ENCODE measurements at regions not wholly inside any gene's neighbourhood (a gene's known extent, or its start where the extent isn't known, plus 50 kb on each side); places are given as distances from the start of the nearest gene placed in this dataset.

DNA sequence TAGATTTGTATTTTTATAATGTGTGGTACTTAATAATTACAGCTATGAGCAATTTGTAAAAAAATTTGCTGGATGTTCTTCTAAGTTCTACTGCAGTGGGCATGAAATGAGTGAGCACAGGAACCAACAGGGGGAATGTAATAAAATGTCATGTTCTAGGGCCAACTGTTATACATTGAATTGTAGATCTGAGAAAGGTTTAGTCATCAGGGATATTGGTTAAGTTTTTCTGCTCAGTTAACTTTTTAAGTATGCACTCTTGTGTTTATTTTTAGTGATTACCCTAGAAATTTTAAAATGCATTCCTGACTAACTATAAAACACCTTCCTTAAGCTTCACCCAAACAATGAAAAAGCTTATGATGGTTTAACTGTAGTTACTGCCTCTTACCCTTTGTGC lies 101.8 kb downstream of the CAND1 start:
- DNase-seq (ENCODE audit: low spot score), result no peak

DNA sequence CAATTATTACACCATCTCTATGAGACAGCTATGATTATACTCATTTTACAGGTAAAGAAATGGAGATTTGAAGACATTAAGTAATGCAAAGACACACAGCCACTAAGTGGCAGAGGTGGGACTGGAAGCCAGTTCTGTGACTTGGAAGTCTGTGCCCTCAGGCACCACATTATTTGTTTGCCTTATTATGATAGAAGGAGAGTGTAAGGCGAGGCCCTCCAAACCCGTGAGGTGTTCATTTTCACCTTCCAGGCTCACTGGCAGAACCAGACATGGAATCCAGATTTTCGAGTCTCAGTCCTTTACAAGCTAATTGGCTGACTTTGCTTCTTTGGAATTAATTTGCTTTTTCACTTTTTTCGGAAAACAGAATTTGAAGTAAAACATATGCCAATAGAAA lies 107.9 kb downstream of the CAND1 start:
- DNase-seq (ENCODE audit: low spot score), result no peak

DNA sequence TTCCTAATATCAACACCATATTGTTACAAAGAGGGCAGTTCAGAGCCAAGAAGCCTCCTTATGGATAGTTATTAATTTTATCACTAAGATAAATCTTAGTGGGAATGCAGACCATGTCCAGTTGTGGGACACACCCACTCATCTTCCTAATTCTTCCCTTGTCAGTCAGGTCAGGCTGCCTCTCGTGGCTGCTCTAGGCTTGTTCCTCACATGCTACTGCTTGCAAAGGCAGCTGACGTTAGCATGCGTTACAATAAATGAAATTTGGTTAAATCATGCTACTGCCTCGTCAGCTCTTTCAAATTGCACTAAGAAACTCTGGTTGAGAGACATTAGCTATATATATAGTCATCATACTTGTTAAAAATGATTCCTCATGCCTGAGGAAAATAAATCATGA lies 108.4 kb downstream of the CAND1 start:
- DNase-seq (ENCODE audit: low spot score), result no peak

DNA sequence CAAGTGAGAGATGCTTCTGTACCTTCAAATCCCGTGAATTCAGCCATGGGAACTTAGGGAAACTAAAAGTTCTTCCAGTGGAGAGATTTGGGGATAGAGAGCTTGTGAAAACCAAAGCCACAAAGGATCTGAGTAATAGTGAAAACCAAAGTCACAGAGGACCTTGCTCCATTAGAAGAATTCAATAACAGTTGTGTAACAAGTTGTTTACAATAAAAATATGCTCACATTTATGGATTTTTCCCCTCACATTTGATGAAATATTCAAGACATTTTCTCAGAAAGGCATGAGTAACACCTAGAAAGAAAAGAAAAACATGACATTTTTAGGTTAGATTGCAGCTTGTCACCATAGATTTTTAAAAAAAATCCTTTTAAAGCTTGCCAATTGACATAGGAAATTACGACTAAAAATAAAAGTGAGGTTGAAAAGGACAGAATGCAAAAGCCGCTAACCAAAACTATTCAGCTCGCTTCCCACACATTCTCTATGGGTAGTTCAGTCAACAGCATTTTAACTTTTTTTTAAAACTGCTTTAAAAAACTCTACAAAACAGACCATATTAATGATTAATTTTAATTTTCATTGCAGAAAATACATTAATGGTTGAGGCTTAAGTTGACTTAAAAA lies 113.2 kb downstream of the CAND1 start:
- no peak for DNase-seq (ENCODE audit: low spot score)

DNA sequence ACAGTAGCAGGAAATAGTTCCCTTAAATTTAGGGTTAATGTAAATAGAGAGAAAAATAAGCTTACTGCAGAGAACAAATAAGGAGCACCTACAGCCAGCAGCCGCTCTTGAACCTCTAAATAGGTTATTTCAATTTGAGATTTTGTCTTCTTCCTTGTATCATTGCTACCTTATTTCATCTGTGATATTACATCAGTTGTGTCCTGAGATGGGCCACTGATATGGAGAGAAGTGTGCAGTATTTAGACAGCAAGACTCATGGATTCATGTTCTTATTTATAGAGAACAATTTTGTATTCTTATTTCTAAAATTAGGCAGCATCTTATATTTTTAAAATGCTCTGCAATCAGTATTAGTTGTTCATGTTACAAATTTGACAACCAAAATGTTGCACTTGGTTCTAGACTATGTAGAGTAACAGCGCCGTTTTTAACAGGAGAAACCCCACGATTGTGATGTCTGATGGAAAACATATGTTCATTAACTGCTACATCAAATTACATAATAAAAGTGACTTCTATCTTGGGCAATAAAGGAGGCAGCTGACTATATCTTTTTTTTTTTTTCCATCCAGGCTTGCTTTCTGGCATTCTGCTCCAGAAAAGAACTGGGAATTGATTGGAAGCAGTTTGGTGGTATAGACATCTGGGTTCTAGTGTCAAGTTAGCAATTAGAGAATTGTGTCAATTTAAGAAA lies 117.9 kb downstream of the CAND1 start:
- no peak for DNase-seq (ENCODE audit: low spot score)

DNA sequence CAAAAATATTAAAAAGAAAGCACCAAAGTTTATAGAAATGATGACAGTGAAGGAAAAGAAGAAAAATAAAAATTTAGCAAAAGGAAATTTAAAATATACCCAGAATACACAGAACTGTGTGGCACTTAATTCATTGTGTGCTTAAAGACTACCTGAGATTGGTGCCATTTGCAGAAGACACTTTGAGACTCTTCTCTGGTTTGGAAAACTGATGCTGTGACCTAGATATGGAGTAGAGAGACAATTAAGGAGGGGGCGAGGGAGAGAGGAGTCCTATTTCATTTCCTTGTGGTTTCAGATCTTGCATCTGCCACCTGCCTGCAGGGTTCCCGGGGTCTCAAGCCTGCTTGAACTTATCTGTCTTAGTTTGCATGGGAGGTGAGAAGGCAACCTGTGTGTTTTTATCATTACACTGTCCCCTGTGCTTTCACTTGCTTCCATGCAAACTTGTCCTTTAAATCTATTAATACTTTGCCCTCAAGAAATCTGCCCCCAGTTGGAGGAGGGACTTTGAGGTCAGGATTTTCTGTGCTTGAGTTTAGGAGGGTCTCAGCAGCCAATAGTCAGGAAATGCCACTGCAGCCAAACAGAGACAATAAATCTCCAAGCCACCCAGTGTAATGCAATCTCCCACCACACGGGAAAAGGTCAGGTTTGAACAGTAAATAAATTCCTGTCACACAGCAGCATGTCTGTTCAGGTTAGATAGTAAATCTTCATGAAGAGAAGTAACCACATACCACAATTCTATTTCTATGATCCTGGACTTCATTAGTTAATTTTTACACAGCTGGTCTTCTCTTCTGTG lies 119.4 kb downstream of the CAND1 start:
- no peak for DNase-seq (ENCODE audit: low spot score)

DNA sequence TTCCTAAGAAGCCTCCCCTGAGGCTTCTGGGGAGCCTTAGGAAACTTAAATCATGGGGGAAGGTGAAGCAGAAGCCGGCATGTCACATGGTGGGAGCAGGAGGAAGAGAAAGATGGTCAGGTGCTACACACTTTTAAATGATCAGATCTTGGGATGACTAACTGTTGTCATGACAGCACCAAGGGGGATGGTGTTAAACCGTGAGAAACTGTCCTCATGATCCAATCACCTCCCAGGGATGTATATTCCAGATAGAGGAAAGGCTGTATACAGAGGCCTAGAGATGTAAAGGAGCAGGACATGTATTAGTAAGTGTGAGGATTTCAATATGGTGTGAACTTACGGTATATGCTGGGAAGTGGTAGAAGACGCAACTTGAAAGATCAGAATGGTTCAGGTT lies 121.1 kb downstream of the CAND1 start:
- DNase-seq (ENCODE audit: low spot score), result no peak

DNA sequence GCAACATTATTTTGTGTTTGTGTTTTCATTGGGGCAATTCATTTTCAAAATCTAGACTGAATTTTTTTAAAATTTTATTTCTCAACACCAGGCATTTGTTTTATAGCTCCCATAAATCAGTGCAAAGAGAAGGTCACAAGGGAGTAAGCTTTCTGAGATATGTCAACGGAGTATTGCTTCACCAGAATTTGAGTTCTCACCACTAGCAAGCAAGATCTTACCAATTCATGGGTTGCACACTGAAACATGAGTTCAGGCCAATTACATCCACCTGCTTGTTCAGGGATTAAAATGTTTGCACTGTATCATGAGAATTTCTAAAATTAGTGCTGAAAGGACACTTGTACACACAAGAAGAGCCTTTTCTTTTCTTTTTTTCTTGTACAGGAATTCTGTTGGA lies 121.9 kb downstream of the CAND1 start:
- DNase-seq (ENCODE audit: low spot score), result no peak

DNA sequence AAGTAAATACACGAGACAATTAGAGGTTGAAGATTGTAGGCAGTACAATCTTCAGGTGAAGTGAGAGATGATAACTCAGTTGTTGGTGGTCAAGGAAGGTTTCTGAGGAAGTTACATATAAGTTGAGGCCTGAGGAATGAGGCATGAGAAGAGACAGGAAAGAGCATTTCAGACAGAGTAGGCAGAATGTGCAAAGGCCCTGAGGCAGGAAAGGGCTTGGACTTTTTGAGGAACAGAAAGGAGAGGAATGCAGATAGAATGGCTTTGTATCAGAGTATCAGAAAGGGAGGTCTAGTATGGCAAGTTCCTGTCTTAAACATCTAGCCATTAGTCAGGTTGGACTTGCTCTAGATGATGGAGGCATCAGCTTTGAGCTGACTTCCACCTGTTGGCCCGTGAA lies 122.5 kb downstream of the CAND1 start:
- DNase-seq (ENCODE audit: low spot score), result no peak

DNA sequence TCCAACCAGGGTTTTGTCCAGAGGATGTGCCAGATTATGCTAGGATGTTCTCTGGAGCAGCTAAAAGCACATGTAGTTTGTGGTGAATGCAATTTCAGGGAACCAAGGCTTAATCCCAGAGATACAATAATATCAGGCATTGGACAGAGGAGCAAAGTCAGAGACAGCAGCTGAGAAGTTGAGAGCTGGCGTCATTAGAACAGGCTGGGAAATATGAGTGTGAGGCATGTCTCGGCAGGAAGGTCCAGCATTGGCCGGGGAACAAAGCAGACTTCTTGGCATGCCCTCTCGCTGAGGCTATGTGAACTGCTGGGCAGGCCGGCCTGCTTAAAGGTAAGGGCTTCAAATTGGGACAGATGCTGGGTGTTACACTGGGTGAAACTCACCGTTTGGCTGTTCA lies 125.4 kb downstream of the CAND1 start:
- DNase-seq (ENCODE audit: low spot score), result no peak

DNA sequence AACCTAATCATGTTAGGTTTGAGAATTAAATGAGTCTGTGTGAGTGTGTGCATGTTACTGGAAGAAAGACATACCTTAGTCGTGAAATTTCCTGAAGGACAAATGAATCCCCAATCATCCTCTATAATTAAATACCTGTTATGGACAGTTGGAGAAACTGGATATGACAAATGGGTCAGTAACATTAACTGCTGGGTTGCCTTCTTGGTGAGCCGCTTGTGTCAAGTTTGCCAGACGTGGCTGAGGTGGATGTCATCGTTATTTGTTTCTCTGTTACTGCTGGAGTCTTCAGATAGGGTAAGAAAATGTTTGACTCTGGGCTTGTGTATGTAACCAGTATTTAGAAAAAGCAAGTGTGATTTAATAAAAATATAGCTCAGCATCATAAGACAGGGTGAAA lies 131.6 kb downstream of the CAND1 start:
- no peak for DNase-seq (ENCODE audit: low spot score)

DNA sequence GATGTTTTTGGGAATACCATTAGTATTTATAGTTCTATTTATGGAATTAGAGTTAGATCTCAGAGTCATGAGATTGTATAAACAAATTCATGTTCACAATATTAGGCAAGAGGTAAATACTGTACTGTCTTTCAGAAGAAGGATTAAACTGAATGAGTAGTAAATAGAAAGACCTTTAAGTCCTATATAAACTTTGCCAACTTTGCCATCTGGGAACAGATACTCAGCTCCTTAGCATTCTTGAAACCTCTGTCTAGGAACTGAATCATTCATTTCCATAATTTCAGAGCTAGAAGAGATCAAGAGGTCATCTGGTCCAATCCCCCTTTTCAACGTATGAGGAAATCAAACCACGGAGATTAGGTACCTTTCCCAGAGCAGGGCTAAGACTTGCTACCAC lies 141.1 kb downstream of the CAND1 start:
- DNase-seq (ENCODE audit: low spot score), result no peak

DNA sequence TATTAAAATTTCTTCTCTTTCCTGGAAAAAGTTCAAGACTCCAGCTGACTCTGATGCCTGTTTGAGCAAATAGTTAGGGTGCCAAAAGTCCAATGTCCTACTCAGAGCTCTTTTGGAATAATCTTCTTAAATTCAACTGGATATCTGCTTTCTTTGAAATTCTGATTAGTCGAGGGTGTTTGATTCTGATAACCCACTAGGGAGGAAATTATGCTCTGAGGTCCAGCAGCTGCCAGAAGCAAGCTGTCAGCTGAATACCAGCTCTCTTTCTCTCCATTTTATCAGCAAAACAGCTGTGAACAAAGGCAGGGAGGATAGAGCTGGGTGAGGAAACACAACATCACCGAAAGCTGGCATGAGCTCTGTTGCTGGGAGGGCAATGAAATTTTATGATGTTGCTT lies 141.5 kb downstream of the CAND1 start:
- no peak for DNase-seq (ENCODE audit: low spot score)

DNA sequence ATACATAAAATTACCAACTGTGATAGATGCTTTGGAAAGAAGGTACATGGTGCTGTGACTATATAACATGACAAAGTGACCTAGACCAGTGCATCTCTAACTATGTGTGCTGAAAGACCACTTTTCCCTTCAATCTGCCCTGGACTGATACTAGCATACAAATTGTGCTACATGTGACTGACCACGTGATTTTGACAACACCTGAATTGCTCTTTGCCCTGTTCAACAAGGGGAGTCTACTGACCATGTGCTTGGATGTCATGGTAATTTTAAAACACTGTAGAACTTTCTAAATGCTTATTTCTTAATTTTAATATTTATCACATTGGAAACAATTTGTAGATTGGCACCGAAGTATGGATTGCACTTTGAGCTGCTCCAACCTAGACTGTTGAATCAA lies 142.4 kb downstream of the CAND1 start:
- DNase-seq (ENCODE audit: low spot score), result no peak

DNA sequence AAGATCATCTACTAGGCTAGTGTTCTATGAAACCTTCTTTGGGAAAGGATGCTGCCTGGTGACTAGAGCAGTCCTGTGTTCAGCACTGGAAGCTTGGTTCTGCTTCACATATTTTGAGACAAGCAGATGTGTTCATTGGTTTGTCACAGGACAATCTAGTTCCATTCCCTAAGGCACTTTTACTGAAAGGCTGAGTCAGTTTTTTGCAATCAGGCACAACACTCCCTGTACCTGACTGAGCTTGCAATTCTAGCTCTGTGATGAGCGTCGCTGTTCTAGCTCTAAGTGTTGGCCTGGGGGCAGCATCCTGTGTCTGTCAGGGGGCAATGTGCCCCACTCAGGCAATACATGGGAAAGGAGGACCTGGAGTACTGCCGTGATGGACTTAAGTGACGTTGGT lies 144.4 kb downstream of the CAND1 start:
- no peak for DNase-seq (ENCODE audit: low spot score)

DNA sequence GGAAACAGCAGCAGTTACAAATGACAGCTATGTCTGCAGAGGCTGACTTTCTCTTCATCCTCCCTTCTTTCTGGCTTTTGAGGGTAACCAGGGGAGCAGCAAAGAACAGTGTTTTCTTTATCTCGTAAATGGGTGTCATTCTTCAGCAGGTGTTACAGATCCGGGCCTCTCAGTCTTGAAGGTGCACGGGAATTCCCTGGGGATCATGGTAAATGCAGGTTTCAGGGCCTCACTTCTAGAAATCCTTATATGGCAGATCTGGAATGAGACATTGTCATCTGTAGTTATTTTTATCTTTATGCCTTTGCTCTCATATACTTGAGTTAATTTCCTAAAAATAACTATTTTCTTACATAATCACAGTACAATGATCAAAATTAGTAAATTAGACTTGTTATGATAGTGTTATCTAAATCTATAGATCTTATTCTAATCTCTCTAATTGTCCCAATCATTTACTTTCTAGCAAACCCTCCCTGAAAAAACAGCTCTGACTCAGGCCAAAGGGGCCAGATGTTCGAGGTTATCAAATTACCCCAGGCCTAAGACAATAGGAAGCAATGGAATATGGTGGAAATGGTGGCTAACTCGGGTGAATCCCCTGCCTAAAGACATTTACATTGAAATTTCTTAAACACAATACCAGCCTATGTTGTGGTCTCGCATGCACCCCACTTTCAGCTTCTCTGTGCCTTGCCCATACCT lies 145.0 kb downstream of the CAND1 start:
- DNase-seq (ENCODE audit: low spot score), result no peak

DNA sequence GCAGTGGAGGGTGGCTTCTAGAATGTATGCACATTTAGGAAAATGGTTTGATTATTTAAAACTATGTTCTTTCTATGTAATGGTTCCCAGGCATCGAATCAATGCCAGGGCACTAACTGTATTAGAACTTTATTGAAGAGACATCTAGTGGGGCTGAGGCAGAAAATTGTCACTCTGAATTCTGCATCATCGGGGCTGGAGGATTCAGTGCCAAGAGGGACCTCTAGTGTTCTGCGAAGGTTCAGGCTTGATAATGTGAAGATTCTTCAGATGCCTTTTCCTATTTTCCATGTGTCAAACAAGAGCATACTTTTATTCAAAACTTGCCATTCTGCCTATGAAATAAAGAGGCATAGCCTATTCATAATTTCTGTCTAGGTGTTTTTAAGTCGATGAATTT lies 146.3 kb downstream of the CAND1 start:
- DNase-seq (ENCODE audit: low spot score), result no peak

DNA sequence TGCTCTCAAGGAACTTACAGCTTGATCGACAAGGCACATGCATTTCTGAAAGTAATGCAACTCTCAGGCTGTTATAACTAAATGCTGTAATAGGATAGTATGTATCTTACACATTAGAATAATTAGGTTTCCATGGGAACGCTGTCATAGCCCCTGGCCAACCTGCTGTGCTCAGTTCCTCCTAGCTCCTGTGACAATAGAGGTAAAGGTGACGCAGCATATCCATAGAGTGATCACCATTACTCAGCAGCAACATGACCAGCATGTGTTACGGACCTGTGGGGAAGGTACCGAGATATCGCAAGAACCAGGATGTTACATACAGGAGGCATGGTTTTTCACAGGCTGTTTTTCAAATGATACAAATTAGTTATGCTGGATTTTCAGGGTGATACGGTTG lies 150.7 kb downstream of the CAND1 start:
- DNase-seq (ENCODE audit: low spot score), result no peak

DNA sequence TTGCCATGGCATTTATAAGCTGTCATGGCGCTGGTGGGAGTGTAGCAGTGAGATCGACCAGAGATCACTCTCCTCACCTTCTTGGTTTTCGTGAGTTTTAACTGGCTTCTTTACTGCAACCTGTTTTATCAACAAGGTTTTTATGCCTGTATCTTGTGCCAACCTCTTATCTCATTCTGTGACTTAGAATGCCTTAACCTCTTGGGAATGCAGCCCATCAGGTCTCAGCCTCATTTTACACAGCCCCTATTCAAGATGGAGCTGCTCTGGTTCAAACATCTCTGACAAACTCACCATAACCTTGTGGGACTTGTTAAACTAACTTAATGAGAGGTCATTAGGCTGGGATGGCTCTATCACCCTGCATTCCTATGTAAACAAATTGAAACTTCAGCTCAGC lies 151.3 kb downstream of the CAND1 start:
- no peak for DNase-seq (ENCODE audit: low spot score)

DNA sequence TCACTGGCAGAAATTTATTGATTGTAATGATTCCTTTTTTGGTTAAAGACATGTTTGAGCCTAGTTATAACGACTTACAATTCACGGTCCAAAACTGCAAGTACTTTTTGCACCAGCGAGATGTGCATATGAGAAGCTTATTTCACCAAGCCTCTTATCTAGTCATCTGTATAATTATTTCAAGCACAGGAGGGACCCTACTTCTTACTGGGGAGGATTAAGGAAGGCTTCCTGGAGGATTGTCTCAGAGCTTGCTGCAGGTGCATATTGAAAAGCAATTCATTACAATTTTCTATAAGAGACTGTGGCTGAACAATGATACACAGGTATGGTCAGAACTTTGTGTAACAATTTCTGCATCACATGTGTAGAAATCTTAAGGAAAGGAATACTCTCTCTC lies 152.9 kb downstream of the CAND1 start:
- no peak for DNase-seq (ENCODE audit: low spot score)

DNA sequence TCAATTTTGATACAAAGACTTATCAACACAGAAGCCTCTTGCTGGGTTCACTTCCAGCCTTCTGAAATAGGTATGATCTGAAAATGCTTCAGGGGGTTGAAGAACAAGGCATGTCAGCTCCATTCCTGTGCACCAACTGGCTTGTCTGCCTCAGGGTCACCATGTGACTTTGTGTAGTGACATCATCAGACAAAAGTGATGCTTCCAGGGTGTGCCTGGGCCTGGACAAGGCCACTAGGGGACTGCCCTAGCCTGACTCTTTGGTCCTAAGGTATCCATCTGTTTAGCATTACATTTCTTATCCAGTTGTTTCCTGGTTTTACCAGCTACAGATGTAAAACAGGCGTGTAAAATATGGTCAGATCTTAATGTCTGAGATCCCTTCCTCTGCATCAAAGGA lies 155.6 kb downstream of the CAND1 start:
- DNase-seq (ENCODE audit: low spot score), result no peak

DNA sequence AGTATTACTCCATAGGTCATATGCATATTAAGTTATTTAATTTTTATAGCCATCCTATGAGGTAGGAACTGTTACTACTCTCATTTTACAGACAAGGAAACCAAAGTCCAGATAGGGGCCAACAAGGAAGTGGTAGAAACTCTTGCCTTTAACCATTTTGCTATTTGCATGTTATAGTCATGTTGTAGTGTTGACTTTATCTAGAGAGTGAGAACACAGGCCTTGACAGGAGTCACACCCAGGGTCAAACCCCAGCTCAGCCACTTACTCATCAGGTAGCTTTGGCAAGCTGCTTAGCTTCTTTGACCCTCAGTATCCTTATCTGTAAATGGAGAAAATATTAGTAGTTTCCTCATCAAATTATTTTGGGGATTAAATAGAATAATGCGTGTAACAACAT lies 156.2 kb downstream of the CAND1 start:
- no peak for DNase-seq (ENCODE audit: low spot score)

DNA sequence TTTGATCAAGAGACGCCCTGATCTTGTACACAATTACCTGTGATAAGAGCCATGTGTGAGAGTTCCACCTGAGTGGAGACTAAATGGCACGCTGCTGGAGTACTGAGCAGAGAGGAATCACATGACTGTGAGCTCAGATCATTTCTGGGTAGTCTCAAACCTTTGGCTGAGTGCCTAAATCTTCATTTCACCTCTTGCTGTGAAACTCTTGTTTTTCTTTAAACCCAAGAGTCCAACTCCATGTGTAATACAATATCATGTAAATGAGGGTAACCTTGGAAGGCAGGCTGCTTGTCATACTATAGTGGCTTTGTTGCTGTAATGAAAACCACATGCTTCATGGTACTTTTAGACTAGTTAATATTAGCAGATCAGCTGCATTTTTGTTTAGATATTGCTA lies 156.9 kb downstream of the CAND1 start:
- DNase-seq (ENCODE audit: low spot score), result no peak
